Nephron (organoid): ENCODE measurements at regions not wholly inside any gene's neighbourhood (a gene's known extent, or its start where the extent isn't known, plus 50 kb on each side); places are given as distances from the start of the nearest gene placed in this dataset.

Experiments
- H3K27ac Mint-ChIP-seq, 3 experiments: 2 replicates each; pipeline ENCODE4 v1.8.0; 2020; ENCODE audit warnings: mixed read lengths in 3 of 3, mild to moderate bottlenecking in 2 of 3, moderate library complexity in 1 of 3
- H3K27me3 Mint-ChIP-seq: 2 replicates; pipeline ENCODE4 v1.8.0; 2021; ENCODE audit warnings: low read depth, mild to moderate bottlenecking, moderate library complexity, mixed read lengths
- H3K36me3 Mint-ChIP-seq: 2 replicates; pipeline ENCODE4 v1.8.0; 2020; ENCODE audit warnings: low read depth, mixed read lengths
- H3K4me1 Mint-ChIP-seq: 2 replicates; pipeline ENCODE4 v1.8.0; 2020; ENCODE audit warnings: mixed read lengths
- H3K4me3 Mint-ChIP-seq, 3 experiments: 2 replicates each; pipeline ENCODE4 v1.8.0; 2020; ENCODE audit warnings: mild to moderate bottlenecking in 3 of 3, mixed read lengths in 3 of 3, moderate library complexity in 2 of 3
- H3K9me3 Mint-ChIP-seq: 2 replicates; pipeline ENCODE4 v1.8.0; 2020; ENCODE audit warnings: mixed read lengths
- TF ChIP-seq, protein P1 (sequence below), 3 experiments: fragments of 200-600 bp; sonication (generic); IDR thresholded peaks; one replicate each; pipeline ENCODE4 v1.5.0; 2021; ENCODE audit warnings: antibody characterized with exemption in 3 of 3; ENCODE audit not compliant: unreplicated experiment in 3 of 3

DNA sequence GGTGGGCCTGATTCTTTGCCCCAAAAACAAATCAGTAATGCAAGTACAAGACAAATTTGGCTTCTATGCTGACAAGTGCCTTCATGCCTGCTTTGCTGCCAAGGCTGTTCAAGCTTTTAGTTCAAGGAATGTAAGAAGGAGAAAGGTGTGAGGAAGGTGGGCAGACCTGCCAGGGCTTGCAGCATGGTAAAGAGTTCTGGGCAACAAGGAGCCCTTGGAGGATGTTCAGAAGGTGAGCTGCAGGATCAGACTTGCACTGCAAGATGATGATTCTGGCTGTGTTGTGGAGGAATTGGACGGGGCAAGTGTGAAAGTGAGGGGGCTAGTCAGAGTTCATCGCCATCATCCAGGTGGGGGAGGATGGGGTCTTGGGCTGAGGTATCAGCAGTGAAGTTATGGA, 167.9 kb downstream of the NUAK1 start:
- Mint-ChIP-seq H3K4me1 (peaks cover 12% of the 10 kb centered on the region), H3K9me3 (peaks cover 13% of the 10 kb centered on the region), H3K27me3 (peaks cover 4% of the 10 kb centered on the region), H3K27ac (no peak overlapping the region), H3K4me3 (no peak overlapping the region), H3K36me3 (no peaks in the 10 kb centered on the region)
- TF ChIP-seq, protein P1, sequence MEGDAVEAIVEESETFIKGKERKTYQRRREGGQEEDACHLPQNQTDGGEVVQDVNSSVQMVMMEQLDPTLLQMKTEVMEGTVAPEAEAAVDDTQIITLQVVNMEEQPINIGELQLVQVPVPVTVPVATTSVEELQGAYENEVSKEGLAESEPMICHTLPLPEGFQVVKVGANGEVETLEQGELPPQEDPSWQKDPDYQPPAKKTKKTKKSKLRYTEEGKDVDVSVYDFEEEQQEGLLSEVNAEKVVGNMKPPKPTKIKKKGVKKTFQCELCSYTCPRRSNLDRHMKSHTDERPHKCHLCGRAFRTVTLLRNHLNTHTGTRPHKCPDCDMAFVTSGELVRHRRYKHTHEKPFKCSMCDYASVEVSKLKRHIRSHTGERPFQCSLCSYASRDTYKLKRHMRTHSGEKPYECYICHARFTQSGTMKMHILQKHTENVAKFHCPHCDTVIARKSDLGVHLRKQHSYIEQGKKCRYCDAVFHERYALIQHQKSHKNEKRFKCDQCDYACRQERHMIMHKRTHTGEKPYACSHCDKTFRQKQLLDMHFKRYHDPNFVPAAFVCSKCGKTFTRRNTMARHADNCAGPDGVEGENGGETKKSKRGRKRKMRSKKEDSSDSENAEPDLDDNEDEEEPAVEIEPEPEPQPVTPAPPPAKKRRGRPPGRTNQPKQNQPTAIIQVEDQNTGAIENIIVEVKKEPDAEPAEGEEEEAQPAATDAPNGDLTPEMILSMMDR (IDR thresholded peaks at IDR 0.05; ENCODE audit: unreplicated experiment in 3 of 3), result no peak

DNA sequence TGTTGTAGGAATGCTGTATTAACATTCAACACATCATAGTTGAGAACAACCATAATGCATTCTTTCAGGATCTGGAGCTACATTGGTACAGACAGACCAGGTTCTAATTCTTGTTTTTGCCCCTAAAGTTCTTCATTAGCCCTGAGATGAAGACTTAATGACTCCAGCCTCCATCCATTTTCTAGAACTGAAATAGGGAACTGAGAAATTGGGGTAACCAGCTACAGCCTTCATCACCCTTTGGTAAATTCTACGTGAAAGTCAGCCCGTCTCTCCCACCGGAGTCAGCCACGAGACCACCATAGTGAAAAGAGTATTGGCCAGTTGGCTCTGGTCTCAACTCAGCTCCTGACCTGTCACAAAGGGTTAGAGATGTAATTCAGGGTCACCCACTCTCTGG, 164.0 kb downstream of the NUAK1 start:
- Mint-ChIP-seq H3K4me3 (no peak overlapping the region), H3K4me1 (no peaks in the 10 kb centered on the region), H3K27me3 (peaks cover 4% of the 10 kb centered on the region), H3K27ac (no peak overlapping the region), H3K36me3 (no peaks in the 10 kb centered on the region), H3K9me3 (peaks cover 13% of the 10 kb centered on the region)
- TF ChIP-seq, protein P1 (IDR thresholded peaks at IDR 0.05; ENCODE audit: unreplicated experiment in 3 of 3), result no peak

GRCh38 chr12:105975351-105975750, 163.4 kb downstream of the NUAK1 start:
- TF ChIP-seq, protein P1 (IDR thresholded peaks at IDR 0.05; ENCODE audit: unreplicated experiment in 3 of 3), result no peak
- no peaks in the 10 kb centered on the region for H3K36me3 Mint-ChIP-seq
- H3K4me1 Mint-ChIP-seq, result no peaks in the 10 kb centered on the region
- H3K9me3 Mint-ChIP-seq, result peaks cover 10% of the 10 kb centered on the region
- no peak overlapping the region for H3K27ac Mint-ChIP-seq
- H3K27me3 Mint-ChIP-seq, result peaks cover 4% of the 10 kb centered on the region
- no peak overlapping the region for H3K4me3 Mint-ChIP-seq

DNA sequence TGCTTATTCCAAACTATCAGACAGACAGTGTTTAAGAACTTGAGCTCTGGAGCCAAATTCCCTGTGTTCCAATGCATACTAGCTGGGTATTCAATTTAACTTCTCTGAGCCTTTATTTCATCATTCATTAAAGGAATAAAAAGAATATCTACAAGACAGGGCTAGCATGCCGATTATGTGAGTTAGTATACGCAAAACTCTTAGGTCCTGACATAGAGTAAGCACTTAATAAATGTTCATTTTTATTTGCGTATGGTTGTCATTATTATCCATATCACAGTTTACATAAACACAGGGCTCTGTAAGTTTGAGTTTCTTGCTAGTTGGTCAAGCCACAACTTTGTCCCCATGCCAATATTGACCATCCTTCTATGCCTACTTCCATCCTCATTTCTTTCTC, 161.5 kb downstream of the NUAK1 start:
- no peaks in the 10 kb centered on the region for H3K36me3 Mint-ChIP-seq

GRCh38 chr12:105977652-105978051, 161.1 kb downstream of the NUAK1 start:
- Mint-ChIP-seq H3K4me3 (no peak overlapping the region), H3K4me1 (no peaks in the 10 kb centered on the region), H3K27ac (no peak overlapping the region), H3K9me3 (peaks cover 5% of the 10 kb centered on the region), H3K36me3 (no peaks in the 10 kb centered on the region), H3K27me3 (no peaks in the 10 kb centered on the region)
- TF ChIP-seq, protein P1 (IDR thresholded peaks at IDR 0.05; ENCODE audit: unreplicated experiment in 3 of 3), result no peak

More for the DNA sequence above, 161.5 kb downstream of the NUAK1 start:
- Mint-ChIP-seq H3K4me1 (no peaks in the 10 kb centered on the region), H3K27ac (no peak overlapping the region), H3K4me3 (no peak overlapping the region), H3K9me3 (peaks cover 5% of the 10 kb centered on the region), H3K27me3 (no peaks in the 10 kb centered on the region)
- TF ChIP-seq, protein P1 (IDR thresholded peaks at IDR 0.05; ENCODE audit: unreplicated experiment in 3 of 3), result no peak

DNA sequence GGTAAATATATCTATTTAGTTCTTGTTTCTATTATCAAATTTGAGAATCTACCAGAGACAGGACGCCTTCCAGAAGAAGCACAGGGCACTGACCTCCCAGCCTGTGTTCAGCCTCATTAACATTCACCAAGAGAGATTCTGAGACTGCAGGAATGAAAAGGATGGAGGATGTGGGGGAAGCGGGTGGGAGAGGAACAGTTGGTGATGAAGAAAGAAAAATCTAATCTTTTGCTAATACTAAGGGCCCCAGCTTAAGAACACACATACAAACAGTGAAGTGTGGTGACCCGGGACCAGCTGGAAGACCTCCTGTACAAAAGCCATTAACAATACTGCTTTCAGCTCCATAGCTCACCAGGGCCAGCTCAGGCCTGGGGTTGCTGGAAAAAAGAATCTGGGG, 160.5 kb downstream of the NUAK1 start:
- H3K4me3 Mint-ChIP-seq, result no peak overlapping the region
- H3K9me3 Mint-ChIP-seq, result peaks cover 5% of the 10 kb centered on the region
- H3K36me3 Mint-ChIP-seq, result no peaks in the 10 kb centered on the region
- H3K4me1 Mint-ChIP-seq, result no peaks in the 10 kb centered on the region
- no peak overlapping the region for H3K27ac Mint-ChIP-seq
- TF ChIP-seq, protein P1 (IDR thresholded peaks at IDR 0.05; ENCODE audit: unreplicated experiment in 3 of 3), result no peak
- no peaks in the 10 kb centered on the region for H3K27me3 Mint-ChIP-seq
